Neural cell (in vitro differentiated cells): ENCODE measurements at regions not wholly inside any gene's neighbourhood (a gene's known extent, or its start where the extent isn't known, plus 50 kb on each side); places are given as distances from the start of the nearest gene placed in this dataset.

ENCODE experiments used
- H2AFZ ChIP-seq: fragments of 200-600, 300-800 bp; sonication (generic), shearing (Covaris generic); 2 replicates; pipeline ENCODE4 v1.6.0; 2014; ENCODE audit warnings: low read depth, mild to moderate bottlenecking, antibody characterized with exemption, low read length, moderate library complexity
- H3F3A ChIP-seq: fragments of 200-600 bp; shearing (Covaris generic); 2 replicates; pipeline ENCODE4 v1.6.1; 2016; ENCODE audit warnings: mild to moderate bottlenecking, moderate library complexity, mixed read lengths, antibody characterized with exemption, low read length; ENCODE audit not compliant: insufficient read depth, poor library complexity, severe bottlenecking
- H3K27ac ChIP-seq: fragments of 200-600, 300-800 bp; sonication (generic), shearing (Covaris generic); 2 replicates; pipeline ENCODE4 v1.5.1; 2014; ENCODE audit warnings: mild to moderate bottlenecking, low read length, moderate library complexity
- H3K27me3 ChIP-seq: fragments of 300-800, 200-600 bp; sonication (generic), shearing (Covaris generic); 2 replicates; pipeline ENCODE4 v1.6.0; 2014; ENCODE audit warnings: mild to moderate bottlenecking, low read depth, low read length, moderate library complexity; ENCODE audit not compliant: insufficient read depth
- H3K36me3 ChIP-seq: fragments of 300-800, 200-600 bp; sonication (generic), shearing (Covaris generic); 2 replicates; pipeline ENCODE4 v1.5.1; 2014; ENCODE audit warnings: mild to moderate bottlenecking, antibody characterized with exemption, low read length, moderate library complexity; ENCODE audit not compliant: insufficient read depth
- H3K4me2 ChIP-seq: fragments of 300-800, 200-600 bp; sonication (generic), shearing (Covaris generic); 2 replicates; pipeline ENCODE4 v1.6.0; 2014; ENCODE audit warnings: mild to moderate bottlenecking, low read length
- H3K4me3 ChIP-seq: fragments of 300-800, 200-600 bp; sonication (generic), shearing (Covaris generic); 2 replicates; pipeline ENCODE4 v1.5.1; 2014; ENCODE audit warnings: mild to moderate bottlenecking, low read length, moderate library complexity
- H3K79me2 ChIP-seq: fragments of 200-600 bp; shearing (Covaris generic); replicated peaks from 2 replicates; pipeline ENCODE4 v1.6.0; 2014; ENCODE audit warnings: mild to moderate bottlenecking, low read length, moderate library complexity; ENCODE audit not compliant: insufficient read depth
- H3K9ac ChIP-seq: fragments of 300-800, 200-600 bp; sonication (generic), shearing (Covaris generic); 2 replicates; pipeline ENCODE4 v1.6.1; 2016; ENCODE audit warnings: mild to moderate bottlenecking, low read length, mixed read lengths
- H3K9me2 ChIP-seq: fragments of 200-600 bp; shearing (Covaris generic); 2 replicates; pipeline ENCODE4 v1.6.1; 2016; ENCODE audit warnings: mild to moderate bottlenecking, low read length, mixed read lengths; ENCODE audit not compliant: insufficient read depth
- H3K9me3 ChIP-seq: fragments of 200-600, 300-800 bp; sonication (generic), shearing (Covaris generic); 2 replicates; pipeline ENCODE4 v1.6.1; 2016; ENCODE audit warnings: mild to moderate bottlenecking, mixed run types, low read length, moderate library complexity, mixed read lengths
- H4K20me1 ChIP-seq: fragments of 200-600 bp; shearing (Covaris generic); 2 replicates; pipeline ENCODE4 v1.6.1; 2016; ENCODE audit warnings: mild to moderate bottlenecking, mixed run types; ENCODE audit not compliant: insufficient read depth
- CTCF ChIP-seq: fragments of 450-650 bp; IDR thresholded peaks from 2 replicates; pipeline ENCODE4 v1.5.1; 2014; ENCODE audit warnings: antibody characterized with exemption, mild to moderate bottlenecking, moderate library complexity; ENCODE audit not compliant: poor library complexity, severe bottlenecking
- EP300 ChIP-seq: fragments of 450-650 bp; conservative IDR thresholded peaks from 2 replicates; pipeline ENCODE4 v1.6.1; 2014; ENCODE audit warnings: antibody characterized with exemption, mild to moderate bottlenecking, moderate library complexity; ENCODE audit not compliant: poor library complexity, severe bottlenecking
- EZH2 ChIP-seq: fragments of 200-600, 300-800 bp; shearing (Covaris generic), sonication (generic); IDR thresholded peaks from 2 replicates; pipeline ENCODE4 v1.6.1; 2014; ENCODE audit warnings: antibody characterized with exemption, low read length, borderline replicate concordance, mild to moderate bottlenecking; ENCODE audit not compliant: insufficient read depth, poor library complexity, severe bottlenecking
- MXI1 ChIP-seq: fragments of 450-650 bp; conservative IDR thresholded peaks from 2 replicates; pipeline ENCODE4 v1.6.1; 2014; ENCODE audit warnings: antibody characterized with exemption, mild to moderate bottlenecking; ENCODE audit not compliant: poor library complexity, severe bottlenecking
- POLR2AphosphoS5 ChIP-seq: IDR thresholded peaks from 2 replicates; pipeline ENCODE4 v1.6.1; 2012
- RAD21 ChIP-seq: fragments of 450-650 bp; conservative IDR thresholded peaks from 2 replicates; pipeline ENCODE4 v1.6.1; 2014; ENCODE audit warnings: antibody characterized with exemption, mild to moderate bottlenecking, moderate library complexity
- SMC3 ChIP-seq: fragments of 450-650 bp; conservative IDR thresholded peaks from 2 replicates; pipeline ENCODE4 v1.6.1; 2014; ENCODE audit warnings: antibody characterized with exemption, mild to moderate bottlenecking, moderate library complexity; ENCODE audit not compliant: poor library complexity
- TAF1 ChIP-seq: IDR thresholded peaks from 2 replicates; pipeline ENCODE4 v1.6.1; 2012; ENCODE audit warnings: low read depth
- TF ChIP-seq, protein P1 (sequence below): IDR thresholded peaks from 2 replicates; pipeline ENCODE4 v1.6.1; 2012; ENCODE audit warnings: borderline replicate concordance

DNA sequence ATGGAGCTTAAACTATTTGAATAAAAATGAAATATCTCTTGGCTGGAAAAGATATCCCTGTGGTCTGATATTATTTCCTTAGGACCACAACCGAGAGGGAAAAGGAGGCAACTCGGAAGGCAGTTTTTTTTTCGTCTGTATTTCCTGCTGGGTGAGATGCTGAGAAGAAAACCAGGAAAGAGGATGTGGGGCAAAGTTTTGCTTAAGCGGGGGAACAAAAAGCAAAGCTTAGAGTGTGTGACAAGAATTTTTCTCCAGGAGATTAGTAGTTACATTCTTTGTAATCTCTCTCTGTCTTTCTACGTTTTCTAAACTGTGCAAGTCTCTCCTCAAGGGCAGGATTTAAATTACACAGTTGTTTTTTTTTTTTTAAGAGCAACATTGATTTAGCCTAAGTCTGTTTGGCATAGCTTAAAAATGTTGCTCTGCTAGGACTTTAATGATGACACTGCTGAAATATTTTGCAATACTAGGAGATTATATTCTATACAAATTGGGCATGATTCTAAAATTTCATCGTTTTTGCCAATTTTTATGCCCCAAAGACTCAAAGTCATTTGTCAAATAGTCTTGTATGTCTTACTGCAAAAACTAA, 258.5 kb downstream of the KCNS3 start:
- no peak overlapping the region for H3K27ac ChIP-seq
- no peaks in the 10 kb centered on the region for H3K9me3 ChIP-seq
- H2AFZ ChIP-seq, result no peak overlapping the region
- H3K4me3 ChIP-seq, result no peak overlapping the region
- H3K4me2 ChIP-seq, result no peak overlapping the region
- no peaks in the 10 kb centered on the region for H4K20me1 ChIP-seq
- H3K27me3 ChIP-seq, result no peaks in the 10 kb centered on the region
- no peaks in the 10 kb centered on the region for H3K79me2 ChIP-seq
- H3K9ac ChIP-seq, result no peak overlapping the region
- H3F3A ChIP-seq, result no peaks in the 10 kb centered on the region
- TF ChIP-seq EZH2 (no peak), CTCF (no peak), MXI1 (no peak), EP300 (no peak), POLR2AphosphoS5 (no peak), SMC3 (no peak), RAD21 (no peak), TAF1 (no peak)
- TF ChIP-seq, protein P1, sequence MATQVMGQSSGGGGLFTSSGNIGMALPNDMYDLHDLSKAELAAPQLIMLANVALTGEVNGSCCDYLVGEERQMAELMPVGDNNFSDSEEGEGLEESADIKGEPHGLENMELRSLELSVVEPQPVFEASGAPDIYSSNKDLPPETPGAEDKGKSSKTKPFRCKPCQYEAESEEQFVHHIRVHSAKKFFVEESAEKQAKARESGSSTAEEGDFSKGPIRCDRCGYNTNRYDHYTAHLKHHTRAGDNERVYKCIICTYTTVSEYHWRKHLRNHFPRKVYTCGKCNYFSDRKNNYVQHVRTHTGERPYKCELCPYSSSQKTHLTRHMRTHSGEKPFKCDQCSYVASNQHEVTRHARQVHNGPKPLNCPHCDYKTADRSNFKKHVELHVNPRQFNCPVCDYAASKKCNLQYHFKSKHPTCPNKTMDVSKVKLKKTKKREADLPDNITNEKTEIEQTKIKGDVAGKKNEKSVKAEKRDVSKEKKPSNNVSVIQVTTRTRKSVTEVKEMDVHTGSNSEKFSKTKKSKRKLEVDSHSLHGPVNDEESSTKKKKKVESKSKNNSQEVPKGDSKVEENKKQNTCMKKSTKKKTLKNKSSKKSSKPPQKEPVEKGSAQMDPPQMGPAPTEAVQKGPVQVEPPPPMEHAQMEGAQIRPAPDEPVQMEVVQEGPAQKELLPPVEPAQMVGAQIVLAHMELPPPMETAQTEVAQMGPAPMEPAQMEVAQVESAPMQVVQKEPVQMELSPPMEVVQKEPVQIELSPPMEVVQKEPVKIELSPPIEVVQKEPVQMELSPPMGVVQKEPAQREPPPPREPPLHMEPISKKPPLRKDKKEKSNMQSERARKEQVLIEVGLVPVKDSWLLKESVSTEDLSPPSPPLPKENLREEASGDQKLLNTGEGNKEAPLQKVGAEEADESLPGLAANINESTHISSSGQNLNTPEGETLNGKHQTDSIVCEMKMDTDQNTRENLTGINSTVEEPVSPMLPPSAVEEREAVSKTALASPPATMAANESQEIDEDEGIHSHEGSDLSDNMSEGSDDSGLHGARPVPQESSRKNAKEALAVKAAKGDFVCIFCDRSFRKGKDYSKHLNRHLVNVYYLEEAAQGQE, result no peak
- no peaks in the 10 kb centered on the region for H3K9me2 ChIP-seq
- H3K36me3 ChIP-seq, result no peaks in the 10 kb centered on the region

DNA sequence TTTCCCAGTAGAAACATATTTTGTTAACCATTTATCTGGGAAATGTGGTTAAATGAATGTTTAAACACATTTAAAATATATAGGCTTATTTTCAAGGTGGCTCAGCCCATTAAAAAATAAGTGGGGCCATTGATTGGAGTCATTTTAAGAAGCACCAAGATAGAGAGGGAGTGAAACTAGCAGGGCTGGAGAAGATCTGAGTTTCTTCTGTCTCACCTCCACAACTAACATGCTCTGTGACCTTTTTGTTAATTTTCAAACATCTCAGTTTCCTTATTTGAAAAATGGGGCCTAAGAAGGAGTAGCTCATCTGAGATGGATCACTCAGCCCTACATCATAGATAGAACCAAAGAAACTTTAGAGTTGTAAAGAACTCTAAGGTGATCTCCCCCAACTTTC, 254.8 kb downstream of the KCNS3 start:
- Histone ChIP-seq H3K27ac (no peak overlapping the region), H3K9me3 (no peaks in the 10 kb centered on the region), H3K4me3 (no peak overlapping the region), H3K79me2 (no peaks in the 10 kb centered on the region), H3K36me3 (no peaks in the 10 kb centered on the region), H3K27me3 (no peaks in the 10 kb centered on the region), H2AFZ (no peak overlapping the region), H3K4me2 (no peak overlapping the region), H3F3A (no peaks in the 10 kb centered on the region), H3K9me2 (no peaks in the 10 kb centered on the region), H4K20me1 (no peaks in the 10 kb centered on the region), H3K9ac (no peak overlapping the region)
- TF ChIP-seq CTCF, result no peak
- no peak for TF ChIP-seq EP300
- no peak for TF ChIP-seq POLR2AphosphoS5
- TF ChIP-seq MXI1, result no peak
- no peak for TF ChIP-seq TAF1
- no peak for TF ChIP-seq RAD21
- no peak for TF ChIP-seq EZH2
- TF ChIP-seq, protein P1, result no peak
- TF ChIP-seq SMC3, result no peak
